ENCODE measurements at regions not wholly inside any gene's neighbourhood (a gene's known extent, or its start where the extent isn't known, plus 50 kb on each side); places are given as distances from the start of the nearest gene placed in this dataset.

DNA sequence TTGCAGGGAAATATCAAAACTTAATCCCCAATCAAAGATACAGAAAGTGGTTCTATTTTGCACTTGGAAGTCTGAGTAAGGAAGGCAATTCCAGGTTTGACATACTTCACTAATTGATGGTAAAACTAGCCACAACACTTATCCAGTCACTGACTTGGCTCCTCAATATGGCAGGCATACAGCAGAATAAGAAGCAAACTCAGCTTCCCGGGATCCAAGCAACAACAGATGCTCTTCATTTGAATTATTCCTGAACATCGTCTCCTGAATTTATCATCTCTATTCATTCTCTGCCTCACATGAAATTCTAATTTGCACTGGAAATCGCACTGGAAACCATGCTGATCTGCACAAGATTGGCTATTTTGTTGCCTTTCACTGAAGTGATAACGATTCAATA, 629.6 kb downstream of the PRELID2 start:
- H3K9me3 ChIP-seq: no peaks in the 10 kb centered on the region
- H3K4me1 ChIP-seq: no peaks in the 10 kb centered on the region
- DNase-seq (ENCODE audit: low spot score in 2 of 2): no peak
- intact Hi-C loops (cut with DNase I): no loop called here
- no peak overlapping the region for H3K4me3 ChIP-seq
- TF ChIP-seq, protein P1, sequence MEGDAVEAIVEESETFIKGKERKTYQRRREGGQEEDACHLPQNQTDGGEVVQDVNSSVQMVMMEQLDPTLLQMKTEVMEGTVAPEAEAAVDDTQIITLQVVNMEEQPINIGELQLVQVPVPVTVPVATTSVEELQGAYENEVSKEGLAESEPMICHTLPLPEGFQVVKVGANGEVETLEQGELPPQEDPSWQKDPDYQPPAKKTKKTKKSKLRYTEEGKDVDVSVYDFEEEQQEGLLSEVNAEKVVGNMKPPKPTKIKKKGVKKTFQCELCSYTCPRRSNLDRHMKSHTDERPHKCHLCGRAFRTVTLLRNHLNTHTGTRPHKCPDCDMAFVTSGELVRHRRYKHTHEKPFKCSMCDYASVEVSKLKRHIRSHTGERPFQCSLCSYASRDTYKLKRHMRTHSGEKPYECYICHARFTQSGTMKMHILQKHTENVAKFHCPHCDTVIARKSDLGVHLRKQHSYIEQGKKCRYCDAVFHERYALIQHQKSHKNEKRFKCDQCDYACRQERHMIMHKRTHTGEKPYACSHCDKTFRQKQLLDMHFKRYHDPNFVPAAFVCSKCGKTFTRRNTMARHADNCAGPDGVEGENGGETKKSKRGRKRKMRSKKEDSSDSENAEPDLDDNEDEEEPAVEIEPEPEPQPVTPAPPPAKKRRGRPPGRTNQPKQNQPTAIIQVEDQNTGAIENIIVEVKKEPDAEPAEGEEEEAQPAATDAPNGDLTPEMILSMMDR (IDR thresholded peaks at IDR 0.05): no peak
- H3K36me3 ChIP-seq: no peaks in the 10 kb centered on the region
- H3K27me3 ChIP-seq: no peaks in the 10 kb centered on the region
- no peak overlapping the region for H3K27ac ChIP-seq

DNA sequence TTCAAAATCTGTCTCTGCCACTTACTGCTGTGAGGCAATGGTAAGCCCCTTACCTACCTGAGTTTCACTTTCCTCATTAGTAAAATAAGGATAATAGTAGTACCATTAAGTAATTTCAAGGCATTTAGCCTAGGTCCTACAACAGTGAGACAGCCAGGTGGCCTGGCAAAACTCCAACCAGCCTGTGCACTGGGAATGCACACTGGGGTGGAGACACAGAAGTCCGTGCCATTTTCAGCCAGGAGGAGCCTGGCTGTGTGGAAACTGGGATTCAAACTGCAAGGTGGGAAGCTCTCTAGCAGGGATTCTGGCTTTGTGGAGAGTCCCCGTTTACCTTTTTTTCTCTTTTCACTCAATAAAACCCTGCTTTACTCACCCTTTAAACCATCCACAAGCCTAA, 630.4 kb downstream of the PRELID2 start:
- no peak overlapping the region for H3K27ac ChIP-seq
- DNase-seq (ENCODE audit: low spot score in 2 of 2): no peak
- TF ChIP-seq, protein P1 (IDR thresholded peaks at IDR 0.05): no peak
- H3K9me3 ChIP-seq: no peaks in the 10 kb centered on the region
- no peak overlapping the region for H3K4me3 ChIP-seq
- intact Hi-C loops (cut with DNase I): no loop called here
- no peaks in the 10 kb centered on the region for H3K4me1 ChIP-seq
- H3K27me3 ChIP-seq: no peaks in the 10 kb centered on the region
- no peaks in the 10 kb centered on the region for H3K36me3 ChIP-seq

DNA sequence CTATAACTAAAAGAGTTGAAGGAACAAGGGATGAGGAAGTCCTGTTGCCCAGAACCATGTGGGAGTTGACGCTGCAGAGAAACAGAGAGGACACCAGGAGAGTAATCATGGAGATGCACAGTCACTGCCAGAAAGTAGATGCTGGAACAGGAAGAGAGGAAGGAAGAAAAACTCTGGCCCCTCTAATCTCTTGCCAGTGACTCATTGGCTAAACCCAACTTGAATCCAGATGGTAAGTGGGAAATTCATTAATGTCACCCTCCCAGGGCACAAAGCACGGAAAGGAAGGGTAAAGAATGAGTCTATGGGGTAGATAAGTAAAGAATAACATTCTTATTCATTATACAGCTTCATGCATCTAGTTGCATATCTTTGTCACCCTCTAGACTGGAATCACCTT, 631.9 kb downstream of the PRELID2 start:
- H3K27me3 ChIP-seq: no peaks in the 10 kb centered on the region
- TF ChIP-seq, protein P1 (IDR thresholded peaks at IDR 0.05): no peak
- intact Hi-C loops (cut with DNase I): no loop called here
- no peak overlapping the region for H3K4me3 ChIP-seq
- H3K9me3 ChIP-seq: no peaks in the 10 kb centered on the region
- no peaks in the 10 kb centered on the region for H3K36me3 ChIP-seq
- DNase-seq (ENCODE audit: low spot score in 2 of 2): no peak
- no peaks in the 10 kb centered on the region for H3K4me1 ChIP-seq
- no peak overlapping the region for H3K27ac ChIP-seq

DNA sequence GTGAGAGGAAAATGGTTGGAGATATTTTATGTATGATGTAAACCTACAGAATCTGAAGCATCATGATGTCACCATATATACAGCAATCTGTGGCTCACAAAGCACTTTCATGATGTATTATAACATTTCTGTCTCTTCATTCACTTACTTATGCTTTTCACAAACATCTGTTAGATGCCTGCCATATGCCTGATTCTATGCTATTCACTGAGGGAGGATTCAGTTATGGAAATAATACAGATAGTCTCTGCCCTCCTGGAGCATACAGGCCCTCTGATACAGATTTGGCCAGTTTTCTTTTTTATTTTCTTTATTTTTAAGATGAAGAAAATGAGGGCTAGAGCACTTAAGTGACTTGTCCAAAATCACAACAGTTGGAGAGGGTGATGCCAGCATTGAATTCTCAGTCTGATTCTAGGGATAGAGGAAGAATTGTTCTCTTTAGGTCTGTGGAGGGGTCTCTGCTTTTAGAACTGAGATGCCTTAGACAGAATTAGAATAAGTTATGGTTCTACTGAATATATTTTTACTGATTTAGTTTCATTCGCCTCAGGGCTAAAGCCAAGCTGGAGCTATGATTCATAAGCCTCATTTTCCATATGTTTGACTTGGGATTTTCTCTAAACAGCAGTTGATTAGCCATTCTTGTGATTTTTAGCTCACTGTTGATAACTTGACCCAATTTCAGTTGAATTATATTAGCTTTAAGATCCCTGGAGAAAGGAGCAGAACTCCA, 636.4 kb downstream of the PRELID2 start:
- Histone ChIP-seq H3K27ac (no peak overlapping the region), H3K4me3 (no peak overlapping the region), H3K9me3 (no peaks in the 10 kb centered on the region), H3K27me3 (no peaks in the 10 kb centered on the region), H3K36me3 (no peaks in the 10 kb centered on the region), H3K4me1 (no peaks in the 10 kb centered on the region)
- intact Hi-C loops (cut with DNase I): no loop called here
- no peak for DNase-seq (ENCODE audit: low spot score in 2 of 2)
- TF ChIP-seq, protein P1 (IDR thresholded peaks at IDR 0.05): no peak

DNA sequence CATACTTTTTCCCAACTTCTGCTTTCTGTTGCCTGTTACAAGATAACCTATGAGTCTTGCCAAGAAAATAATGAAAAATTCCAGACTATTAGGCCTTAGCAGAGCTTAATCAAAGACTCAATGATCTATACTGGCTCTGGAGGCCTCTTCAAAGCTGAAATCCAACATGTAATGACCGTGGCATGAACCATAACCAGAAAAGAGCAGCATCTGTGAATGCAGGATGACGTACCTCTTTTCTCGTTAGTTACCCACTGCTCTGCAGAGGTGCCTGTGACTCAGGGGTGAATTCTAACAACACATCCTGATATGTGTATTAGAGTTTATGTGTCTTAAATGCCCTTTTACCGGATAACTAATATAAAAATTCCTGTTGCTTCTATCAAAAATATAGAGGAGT, 645.4 kb downstream of the PRELID2 start:
- no peak overlapping the region for H3K4me3 ChIP-seq
- H3K27me3 ChIP-seq: no peaks in the 10 kb centered on the region
- no peaks in the 10 kb centered on the region for H3K4me1 ChIP-seq
- no peaks in the 10 kb centered on the region for H3K36me3 ChIP-seq
- TF ChIP-seq, protein P1 (IDR thresholded peaks at IDR 0.05): no peak
- DNase-seq (ENCODE audit: low spot score in 2 of 2): no peak
- no peak overlapping the region for H3K27ac ChIP-seq
- intact Hi-C loops (cut with DNase I): no loop called here
- H3K9me3 ChIP-seq: no peaks in the 10 kb centered on the region

DNA sequence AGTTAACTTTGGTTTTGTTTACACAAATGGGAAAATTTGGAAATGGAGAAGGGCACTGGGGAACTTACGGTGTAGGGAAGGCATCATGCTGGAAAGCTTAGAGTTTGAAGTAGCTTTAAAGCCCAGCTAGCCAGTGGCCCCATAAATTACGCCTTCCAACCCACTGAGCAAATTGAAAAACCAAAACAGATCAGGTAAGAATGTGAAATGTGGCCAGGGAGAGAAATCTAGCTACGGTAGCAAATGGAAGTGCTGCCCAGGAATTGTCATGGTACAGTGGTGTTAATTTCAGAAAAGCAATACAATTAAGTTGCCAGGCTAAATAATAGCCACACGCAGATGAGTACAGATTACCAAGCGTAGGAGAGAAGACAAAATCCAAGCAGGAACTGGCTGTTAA, 654.8 kb downstream of the PRELID2 start:
- DNase-seq (ENCODE audit: low spot score in 2 of 2): no peak
- intact Hi-C loops (cut with DNase I): no loop called here
- Histone ChIP-seq H3K27ac (no peak overlapping the region), H3K4me1 (no peaks in the 10 kb centered on the region), H3K9me3 (no peaks in the 10 kb centered on the region), H3K36me3 (no peaks in the 10 kb centered on the region), H3K4me3 (no peak overlapping the region), H3K27me3 (no peaks in the 10 kb centered on the region)
- TF ChIP-seq, protein P1 (IDR thresholded peaks at IDR 0.05): no peak

Data from ascending aorta (tissue), 2 donors.